MCF 10A (cell line): ENCODE measurements at regions not wholly inside any gene's neighbourhood (a gene's known extent, or its start where the extent isn't known, plus 50 kb on each side); places are given as distances from the start of the nearest gene placed in this dataset.

Experiments
- BruUV-seq: library from RNA; stranded (reverse); fragments of 400-500 nt; replicated peaks from 2 replicates; lab custom pipeline; 2021; lab: Mats Ljungman, UMichigan
- CTCF ChIA-PET: fragments of 300-600 bp; sonication (Branson Sonifier 250); formaldehyde crosslinking; extraction: SDS; loops from one replicate; lab custom pipeline; 2021; ENCODE audit warnings: antibody characterized with exemption, inconsistent platforms; lab: Yijun Ruan, JAX
- POLR2A ChIA-PET: fragments of 300-600, 350-650 bp; sonication (Branson Sonifier 250); formaldehyde crosslinking; extraction: SDS; loops from one replicate; lab custom pipeline; 2020; ENCODE audit warnings: antibody characterized with exemption, inconsistent platforms; lab: Yijun Ruan, JAX
- DNase-seq: peaks from one replicate; pipeline ENCODE4 v3.0.0-alpha.2; 2018; ENCODE audit not compliant: unreplicated experiment
- H3K27ac Mint-ChIP-seq: one replicate; pipeline ENCODE4 v1.8.0; 2022; ENCODE audit warnings: mild to moderate bottlenecking, low read depth, mixed read lengths; ENCODE audit not compliant: unreplicated experiment
- H3K27me3 Mint-ChIP-seq: one replicate; pipeline ENCODE4 v1.8.0; 2022; ENCODE audit warnings: mixed read lengths; ENCODE audit not compliant: insufficient read depth, unreplicated experiment
- H3K36me3 Mint-ChIP-seq: one replicate; pipeline ENCODE4 v1.8.0; 2022; ENCODE audit warnings: mild to moderate bottlenecking, moderate library complexity, mixed read lengths; ENCODE audit not compliant: insufficient read depth, unreplicated experiment
- H3K4me1 Mint-ChIP-seq: one replicate; pipeline ENCODE4 v1.8.0; 2022; ENCODE audit warnings: mixed read lengths; ENCODE audit not compliant: insufficient read depth, unreplicated experiment
- H3K4me3 Mint-ChIP-seq: one replicate; pipeline ENCODE4 v1.8.0; 2022; ENCODE audit warnings: mild to moderate bottlenecking, moderate library complexity, mixed read lengths; ENCODE audit not compliant: unreplicated experiment
- H3K9me3 Mint-ChIP-seq: one replicate; pipeline ENCODE4 v1.8.0; 2022; ENCODE audit warnings: mixed read lengths; ENCODE audit not compliant: unreplicated experiment
- intact Hi-C: fragments of 100-400 bp; cut with micrococcal nuclease; formaldehyde crosslinking; loops from 2 replicates; pipeline ENCODE4 v1.14.1; 2022
- TF ChIP-seq, protein P1 (sequence below): fragments of 200-600 bp; IDR thresholded peaks from one replicate; pipeline ENCODE4 v1.8.0; 2022; ENCODE audit warnings: antibody characterized with exemption, mild to moderate bottlenecking; ENCODE audit not compliant: unreplicated experiment

DNA sequence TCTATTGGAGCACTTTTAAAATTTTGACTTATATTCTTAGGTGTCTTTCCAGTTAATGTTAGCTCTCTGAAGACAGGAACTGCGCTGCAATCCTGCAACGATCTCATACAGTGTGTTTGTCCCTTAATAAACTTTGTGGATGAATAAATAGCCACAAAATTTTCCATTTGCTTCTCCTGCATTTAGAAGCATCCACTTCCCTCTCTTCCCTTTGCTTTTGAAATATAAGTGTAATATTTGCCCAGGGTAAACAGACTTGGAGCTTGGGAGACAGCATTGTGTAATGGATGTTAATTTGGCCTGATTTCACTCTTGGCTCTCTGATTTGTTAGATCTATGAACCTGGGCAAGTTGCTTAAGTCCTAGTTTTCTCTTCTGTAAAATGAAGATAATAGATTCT lies 58.2 kb upstream of the CD28 start:
- BruUV-seq, result no TSS peak
- ChIA-PET CTCF (interaction anchor here (1.1 to 2.9 kb wide), 4 partner anchors 9 to 167 kb away, joined by 3 to 11 read pairs (median 4); no protein-coding TSS in a partner anchor), POLR2A (interaction anchor here (3.1 kb wide), 1 partner anchor 11 kb away, joined by 15 read pairs; no protein-coding TSS in a partner anchor)
- H3K36me3 Mint-ChIP-seq, result no peaks in the 10 kb centered on the region
- intact Hi-C loops, result no loop called here
- no peaks in the 10 kb centered on the region for H3K27me3 Mint-ChIP-seq
- H3K4me3 Mint-ChIP-seq, result no peak overlapping the region
- H3K9me3 Mint-ChIP-seq, result no peaks in the 10 kb centered on the region
- H3K4me1 Mint-ChIP-seq, result peaks cover 31% of the 10 kb centered on the region
- no peak for DNase-seq
- TF ChIP-seq, protein P1, sequence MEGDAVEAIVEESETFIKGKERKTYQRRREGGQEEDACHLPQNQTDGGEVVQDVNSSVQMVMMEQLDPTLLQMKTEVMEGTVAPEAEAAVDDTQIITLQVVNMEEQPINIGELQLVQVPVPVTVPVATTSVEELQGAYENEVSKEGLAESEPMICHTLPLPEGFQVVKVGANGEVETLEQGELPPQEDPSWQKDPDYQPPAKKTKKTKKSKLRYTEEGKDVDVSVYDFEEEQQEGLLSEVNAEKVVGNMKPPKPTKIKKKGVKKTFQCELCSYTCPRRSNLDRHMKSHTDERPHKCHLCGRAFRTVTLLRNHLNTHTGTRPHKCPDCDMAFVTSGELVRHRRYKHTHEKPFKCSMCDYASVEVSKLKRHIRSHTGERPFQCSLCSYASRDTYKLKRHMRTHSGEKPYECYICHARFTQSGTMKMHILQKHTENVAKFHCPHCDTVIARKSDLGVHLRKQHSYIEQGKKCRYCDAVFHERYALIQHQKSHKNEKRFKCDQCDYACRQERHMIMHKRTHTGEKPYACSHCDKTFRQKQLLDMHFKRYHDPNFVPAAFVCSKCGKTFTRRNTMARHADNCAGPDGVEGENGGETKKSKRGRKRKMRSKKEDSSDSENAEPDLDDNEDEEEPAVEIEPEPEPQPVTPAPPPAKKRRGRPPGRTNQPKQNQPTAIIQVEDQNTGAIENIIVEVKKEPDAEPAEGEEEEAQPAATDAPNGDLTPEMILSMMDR, result no peak
- no peak overlapping the region for H3K27ac Mint-ChIP-seq

DNA sequence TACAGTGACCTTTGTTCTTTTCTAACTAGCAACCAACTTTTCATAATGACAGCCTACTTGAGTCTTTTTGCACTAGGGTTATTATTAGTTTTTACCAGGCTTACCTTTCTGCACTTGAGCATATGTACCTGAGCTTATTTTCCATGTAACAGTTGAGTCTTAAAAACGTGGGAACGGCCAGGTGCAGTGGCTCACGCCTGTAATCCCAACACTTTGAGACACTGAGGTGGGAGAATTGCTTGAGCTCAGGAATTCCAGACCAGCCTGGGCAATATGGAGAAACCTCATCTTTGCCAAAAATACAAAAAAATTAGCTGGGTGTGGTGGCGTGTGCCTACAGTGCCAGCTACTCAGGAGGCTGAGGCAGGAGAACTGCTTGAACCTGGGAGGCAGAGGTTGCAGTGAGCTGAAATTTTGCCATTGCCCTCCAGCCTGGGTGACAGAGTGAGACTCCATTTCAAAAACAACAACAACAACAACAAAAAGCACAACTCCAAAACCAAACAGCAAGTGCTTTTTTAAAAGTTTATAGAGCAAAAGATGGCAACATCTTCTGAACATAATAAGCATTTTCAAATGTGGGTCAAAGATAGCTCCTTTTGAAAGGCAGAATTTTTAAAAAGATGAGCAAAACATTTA lies 57.1 kb upstream of the CD28 start:
- Mint-ChIP-seq H3K27ac (peak overlapping the region; percentile 68), H3K27me3 (no peaks in the 10 kb centered on the region), H3K4me1 (peaks cover 31% of the 10 kb centered on the region), H3K4me3 (peak overlapping the region; percentile 37), H3K36me3 (no peaks in the 10 kb centered on the region), H3K9me3 (no peaks in the 10 kb centered on the region)
- BruUV-seq, result no TSS peak
- ChIA-PET CTCF (interaction anchor here (0.6 to 3.8 kb wide), 5 partner anchors 12 to 166 kb away, joined by 4 to 35 read pairs (median 11); no protein-coding TSS in a partner anchor), POLR2A (interaction anchor here (0.6 to 4.3 kb wide), 9 partner anchors 12 to 1332 kb away, joined by 3 to 44 read pairs (median 3); partner anchors contain the start of gene RAPH1)
- TF ChIP-seq, protein P1, result no peak
- intact Hi-C loops, result no loop called here
- no peak for DNase-seq

DNA sequence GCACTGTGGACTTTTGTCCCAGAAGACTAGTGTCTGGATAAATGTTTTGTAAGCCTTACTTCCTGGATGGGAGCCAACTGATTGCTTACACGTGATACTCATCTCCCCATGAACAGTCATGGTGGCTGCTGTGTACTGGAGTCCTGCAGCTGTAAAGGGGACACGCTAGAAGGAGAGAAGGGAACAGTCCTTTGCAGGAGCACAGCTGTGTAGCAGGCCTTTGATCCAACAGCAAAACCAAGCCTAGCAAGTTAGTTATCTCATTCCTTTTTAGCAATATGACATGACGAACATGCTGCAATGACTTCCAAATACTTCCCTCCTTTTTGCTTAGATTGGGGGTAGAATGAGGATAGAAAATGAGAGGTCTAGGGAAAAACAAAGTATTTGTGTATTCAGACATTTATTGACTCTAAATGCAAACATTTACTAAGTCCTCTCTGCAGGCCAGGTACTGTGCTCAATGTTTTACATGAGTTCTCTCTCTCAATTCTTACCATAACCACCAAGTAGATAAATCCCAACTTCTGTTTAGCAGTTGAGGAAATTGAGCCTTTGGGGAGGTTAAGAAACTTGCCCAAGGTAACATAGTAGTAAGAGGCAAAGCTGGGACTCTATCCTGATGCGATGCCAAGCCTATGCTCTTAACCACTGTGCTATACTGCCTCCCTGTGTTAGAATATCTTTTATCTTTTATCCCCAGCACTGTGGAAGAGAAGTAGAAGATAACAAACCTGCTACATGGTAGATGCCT lies 55.4 kb upstream of the CD28 start:
- H3K27me3 Mint-ChIP-seq, result no peaks in the 10 kb centered on the region
- CTCF ChIA-PET, result interaction anchor here (0.6 to 3.8 kb wide), 12 partner anchors 13 to 425 kb away, joined by 3 to 35 read pairs (median 3); no protein-coding TSS in a partner anchor
- POLR2A ChIA-PET, result interaction anchor here (0.7 to 4.3 kb wide), 3 partner anchors 32 to 136 kb away, joined by 3 to 44 read pairs (median 12); partner anchors contain the start of gene RAPH1
- no TSS peak for BruUV-seq
- TF ChIP-seq, protein P1, result peak; percentile 46
- peak overlapping the region; percentile 68 for H3K27ac Mint-ChIP-seq
- peaks cover 11% of the 10 kb centered on the region for H3K36me3 Mint-ChIP-seq
- intact Hi-C loops, result loop anchor here (1.0 to 5.0 kb wide), 7 partner anchors 118 to 426 kb away; no protein-coding TSS in a partner anchor
- H3K9me3 Mint-ChIP-seq, result no peaks in the 10 kb centered on the region
- no peak overlapping the region for H3K4me3 Mint-ChIP-seq
- peaks cover 42% of the 10 kb centered on the region for H3K4me1 Mint-ChIP-seq
- DNase-seq, result peak; percentile 77
